ENCODE measurements at regions not wholly inside any gene's neighbourhood (a gene's known extent, or its start where the extent isn't known, plus 50 kb on each side); places are given as distances from the start of the nearest gene placed in this dataset.
"Not testable (repeated sequence)": the region's sequence is repeated elsewhere in the genome, so short reads cannot be mapped to it uniquely, and the experiment has no call there.

GRCh38 chrY:18393633-18394032, 152.9 kb upstream of the HSFY1 start:
- H3K4me1 ChIP-seq; intact Hi-C loops (cut with DNase I); DNase-seq; H3K4me3 ChIP-seq; H3K9me3 ChIP-seq; ATAC-seq; H3K27ac ChIP-seq; H3K36me3 ChIP-seq (replicated peaks in 1 of 2; ENCODE audit: insufficient read depth in 1 of 2, low read depth in 2 of 2); H3K27me3 ChIP-seq: not testable (repeated sequence)
- no CpG with 5 or more reads among the region's 3 CpGs for WGBS, 2 donors

- H3K36me3 ChIP-seq (replicated peaks in 1 of 2; ENCODE audit: insufficient read depth in 1 of 2, low read depth in 2 of 2); H3K9me3 ChIP-seq; H3K27ac ChIP-seq; H3K4me1 ChIP-seq; H3K27me3 ChIP-seq; intact Hi-C loops (cut with DNase I); ATAC-seq; H3K4me3 ChIP-seq; DNase-seq: not testable (repeated sequence)
These were observed 125.7 kb upstream of the HSFY1 start for GRCh38 chrY:18420846-18421245.

- ATAC-seq; H3K27me3 ChIP-seq; DNase-seq; H3K4me3 ChIP-seq; H3K4me1 ChIP-seq; intact Hi-C loops (cut with DNase I); H3K36me3 ChIP-seq (replicated peaks in 1 of 2; ENCODE audit: insufficient read depth in 1 of 2, low read depth in 2 of 2); H3K27ac ChIP-seq; H3K9me3 ChIP-seq: not testable (repeated sequence)
- no CpG with 5 or more reads among the region's 1 CpG for WGBS, 2 donors
These were observed 125.1 kb upstream of the HSFY1 start for GRCh38 chrY:18421457-18421856.

- ATAC-seq, result peak; percentile 59
- H3K4me1 ChIP-seq; H3K4me3 ChIP-seq; H3K36me3 ChIP-seq (replicated peaks in 1 of 2; ENCODE audit: insufficient read depth in 1 of 2, low read depth in 2 of 2); DNase-seq; H3K27me3 ChIP-seq; H3K9me3 ChIP-seq; H3K27ac ChIP-seq; intact Hi-C loops (cut with DNase I): not testable (repeated sequence)
- WGBS, 2 donors, result no CpG with 5 or more reads among the region's 16 CpGs
These were observed 122.4 kb upstream of the HSFY1 start for GRCh38 chrY:18423970-18424608.

- intact Hi-C loops (cut with DNase I); ATAC-seq; H3K36me3 ChIP-seq (replicated peaks in 1 of 2; ENCODE audit: insufficient read depth in 1 of 2, low read depth in 2 of 2); H3K4me1 ChIP-seq; H3K4me3 ChIP-seq; H3K9me3 ChIP-seq; DNase-seq; H3K27me3 ChIP-seq; H3K27ac ChIP-seq: not testable (repeated sequence)
- WGBS, 2 donors, result no CpG with 5 or more reads among the region's 3 CpGs
These were observed 113.0 kb upstream of the HSFY1 start for GRCh38 chrY:18433540-18433939.

GRCh38 chrY:18445853-18446252, 100.7 kb upstream of the HSFY1 start:
- H3K4me1 ChIP-seq; intact Hi-C loops (cut with DNase I); H3K36me3 ChIP-seq (replicated peaks in 1 of 2; ENCODE audit: insufficient read depth in 1 of 2, low read depth in 2 of 2); H3K27me3 ChIP-seq; H3K27ac ChIP-seq; H3K4me3 ChIP-seq; DNase-seq; H3K9me3 ChIP-seq: not testable (repeated sequence)
- WGBS, 2 donors, result no CpG with 5 or more reads among the region's 11 CpGs
- peak; percentile 52 for ATAC-seq

GRCh38 chrY:18452815-18453214, 93.7 kb upstream of the HSFY1 start:
- 60% methylated on average over 1 of the region's 3 CpGs; no CpG with 5 or more reads in 1 of the 2 donors for WGBS, 2 donors
- ATAC-seq; intact Hi-C loops (cut with DNase I); DNase-seq; H3K27ac ChIP-seq; H3K4me1 ChIP-seq; H3K9me3 ChIP-seq; H3K36me3 ChIP-seq (replicated peaks in 1 of 2; ENCODE audit: insufficient read depth in 1 of 2, low read depth in 2 of 2); H3K4me3 ChIP-seq; H3K27me3 ChIP-seq: not testable (repeated sequence)

GRCh38 chrY:18459136-18459535, 87.4 kb upstream of the HSFY1 start:
- H3K4me1 ChIP-seq; intact Hi-C loops (cut with DNase I); H3K9me3 ChIP-seq; H3K27ac ChIP-seq; H3K36me3 ChIP-seq (replicated peaks in 1 of 2; ENCODE audit: insufficient read depth in 1 of 2, low read depth in 2 of 2); H3K27me3 ChIP-seq; DNase-seq; H3K4me3 ChIP-seq: not testable (repeated sequence)
- ATAC-seq, result peak; percentile 40
- no CpG with 5 or more reads among the region's 3 CpGs for WGBS, 2 donors

- H3K27me3 ChIP-seq; H3K36me3 ChIP-seq (replicated peaks in 1 of 2; ENCODE audit: insufficient read depth in 1 of 2, low read depth in 2 of 2); H3K9me3 ChIP-seq; H3K4me1 ChIP-seq; ATAC-seq; H3K27ac ChIP-seq; H3K4me3 ChIP-seq; intact Hi-C loops (cut with DNase I); DNase-seq: not testable (repeated sequence)
- WGBS, 2 donors, result no CpG with 5 or more reads among the region's 2 CpGs
These were observed 85.2 kb upstream of the HSFY1 start for GRCh38 chrY:18461211-18461911.

- ATAC-seq; H3K27me3 ChIP-seq; DNase-seq; H3K4me3 ChIP-seq; H3K4me1 ChIP-seq; H3K27ac ChIP-seq; H3K9me3 ChIP-seq; H3K36me3 ChIP-seq (replicated peaks in 1 of 2; ENCODE audit: insufficient read depth in 1 of 2, low read depth in 2 of 2); intact Hi-C loops (cut with DNase I): not testable (repeated sequence)
- WGBS, 2 donors, result no CpG with 5 or more reads among the region's 2 CpGs
These were observed 81.7 kb upstream of the HSFY1 start for GRCh38 chrY:18464812-18465211.

GRCh38 chrY:18466661-18467060, 79.9 kb upstream of the HSFY1 start:
- H3K4me1 ChIP-seq; H3K27ac ChIP-seq; ATAC-seq; H3K36me3 ChIP-seq (replicated peaks in 1 of 2; ENCODE audit: insufficient read depth in 1 of 2, low read depth in 2 of 2); H3K4me3 ChIP-seq; H3K9me3 ChIP-seq; H3K27me3 ChIP-seq; intact Hi-C loops (cut with DNase I); DNase-seq: not testable (repeated sequence)
- WGBS, 2 donors, result no CpG with 5 or more reads among the region's 4 CpGs

- DNase-seq; H3K4me1 ChIP-seq; H3K4me3 ChIP-seq; H3K36me3 ChIP-seq (replicated peaks in 1 of 2; ENCODE audit: insufficient read depth in 1 of 2, low read depth in 2 of 2); ATAC-seq; H3K27me3 ChIP-seq; H3K9me3 ChIP-seq; H3K27ac ChIP-seq; intact Hi-C loops (cut with DNase I): not testable (repeated sequence)
- WGBS, 2 donors, result no CpG with 5 or more reads among the region's 6 CpGs
These were observed 63.2 kb upstream of the HSFY1 start for GRCh38 chrY:18483354-18483753.
